Endothelial cell of umbilical vein (primary cell): ENCODE measurements at regions not wholly inside any gene's neighbourhood (a gene's known extent, or its start where the extent isn't known, plus 50 kb on each side); places are given as distances from the start of the nearest gene placed in this dataset.

Experiments
- BruUV-seq: library from RNA; stranded (reverse); fragments of 400-500 nt; replicated peaks from 2 replicates; lab custom pipeline; 2021; lab: Mats Ljungman, UMichigan
- CTCF ChIA-PET: fragments of 300-600, 350-600 bp; sonication (Branson Sonifier 250); formaldehyde crosslinking; loops from one replicate; lab custom pipeline; 2021; ENCODE audit warnings: antibody characterized with exemption, inconsistent platforms; lab: Charles Lee
- POLR2A ChIA-PET: fragments of 300-600, 350-600 bp; sonication (Branson Sonifier 250); formaldehyde crosslinking; loops from one replicate; lab custom pipeline; 2021; ENCODE audit warnings: antibody characterized with exemption, inconsistent platforms; lab: Charles Lee
- DNase-seq: peaks from one replicate; pipeline ENCODE4 v3.0.0-alpha.2; 2011; ENCODE audit warnings: low read depth, low spot score
- FAIRE-seq: peaks from 2 replicates; lab custom pipeline; 2011; peaks lifted over from hg19 to GRCh38; lab: Jason Lieb, UNC
- H2AFZ ChIP-seq: 2 replicates; pipeline ENCODE4 v1.6.0; 2012; ENCODE audit warnings: low read depth, low read length, control low read depth, inconsistent platforms
- H3K27ac ChIP-seq: 2 replicates; pipeline ENCODE4 v1.5.1; 2011; ENCODE audit warnings: low read depth, mild to moderate bottlenecking, control low read depth, low read length, moderate library complexity; ENCODE audit not compliant: insufficient read depth
- H3K27me3 ChIP-seq, 2 experiments: 2 replicates each; pipeline versions ENCODE4 v1.6.0 to v1.6.1; 2011; ENCODE audit warnings: low read length in 2 of 2, mixed read lengths in 1 of 2; ENCODE audit not compliant: control insufficient read depth in 2 of 2, insufficient read depth in 2 of 2
- H3K36me3 ChIP-seq, 2 experiments: 2 replicates in 1 of 2; 3 replicates in 1 of 2; pipeline ENCODE4 v1.5.1; 2011; ENCODE audit warnings: low read length in 2 of 2, mild to moderate bottlenecking in 1 of 2, moderate library complexity in 1 of 2; ENCODE audit not compliant: control insufficient read depth in 2 of 2, insufficient read depth in 2 of 2; ENCODE audit errors: extremely low read depth in 1 of 2
- H3K4me1 ChIP-seq: 3 replicates; pipeline ENCODE4 v1.5.1; 2011; ENCODE audit warnings: mild to moderate bottlenecking, low read length; ENCODE audit not compliant: control insufficient read depth, insufficient read depth; ENCODE audit errors: extremely low read depth
- H3K4me2 ChIP-seq: 2 replicates; pipeline ENCODE4 v1.6.1; 2011; ENCODE audit warnings: low read length, control low read depth, mixed read lengths; ENCODE audit not compliant: insufficient read depth
- H3K4me3 ChIP-seq, 3 experiments: fragments of 200-600 bp in 1 of 3; sonication (generic), shearing (Covaris generic) in 1 of 3; replicated peaks in 1 of 3; 2 replicates each; pipeline ENCODE4 v1.5.1; 2011 to 2016; ENCODE audit warnings: control low read depth in 3 of 3, low read length in 3 of 3, mild to moderate bottlenecking in 2 of 3, inconsistent platforms in 1 of 3, low read depth in 1 of 3, moderate library complexity in 1 of 3; ENCODE audit not compliant: insufficient read depth in 1 of 3
- H3K79me2 ChIP-seq: 2 replicates; pipeline ENCODE4 v1.6.0; 2012; ENCODE audit warnings: low read length, inconsistent platforms; ENCODE audit not compliant: control insufficient read depth, insufficient read depth
- H3K9ac ChIP-seq: replicated peaks from 2 replicates; pipeline ENCODE3; 2011; ENCODE audit warnings: low read length, control low read depth; ENCODE audit not compliant: insufficient read depth; ENCODE audit errors: extremely low read depth
- H3K9me1 ChIP-seq: replicated peaks from 3 replicates; pipeline ENCODE4 v1.6.0; 2011; ENCODE audit warnings: mild to moderate bottlenecking, low read length; ENCODE audit not compliant: control insufficient read depth, insufficient read depth; ENCODE audit errors: extremely low read depth
- H3K9me3 ChIP-seq: replicated peaks from 2 replicates; pipeline ENCODE4 v1.5.1; 2012; ENCODE audit warnings: low read length, inconsistent platforms; ENCODE audit not compliant: control insufficient read depth, insufficient read depth
- H4K20me1 ChIP-seq: replicated peaks from 2 replicates; pipeline ENCODE3; 2011; ENCODE audit warnings: mild to moderate bottlenecking, low read length; ENCODE audit not compliant: control insufficient read depth, insufficient read depth; ENCODE audit errors: extremely low read depth
- CTCF ChIP-seq, 2 donors: IDR thresholded peaks; 1 replicate in 1 of 2; 2 replicates in 1 of 2; pipeline ENCODE4 v1.5.1; 2011; ENCODE audit warnings: low read length in 2 of 2, mild to moderate bottlenecking in 2 of 2, moderate library complexity in 2 of 2, control low read depth in 1 of 2, inconsistent platforms in 1 of 2, low read depth in 1 of 2; ENCODE audit not compliant: insufficient read depth in 1 of 2; ENCODE audit errors: extremely low read depth in 1 of 2
- EZH2 ChIP-seq: IDR thresholded peaks from 2 replicates; pipeline ENCODE4 v1.6.1; 2012; ENCODE audit warnings: borderline replicate concordance, low read depth, mild to moderate bottlenecking, moderate library complexity, low read length, inconsistent platforms; ENCODE audit not compliant: severe bottlenecking
- FOS ChIP-seq: IDR thresholded peaks from 2 replicates; pipeline ENCODE4 v1.6.1; 2011; ENCODE audit warnings: mild to moderate bottlenecking, low read length, moderate library complexity, borderline replicate concordance; ENCODE audit not compliant: insufficient read depth
- GATA2 ChIP-seq: IDR thresholded peaks from 2 replicates; pipeline ENCODE4 v1.7.0; 2011; ENCODE audit warnings: low read depth, mild to moderate bottlenecking, moderate library complexity, mixed read lengths, low read length; ENCODE audit not compliant: insufficient read length, insufficient read depth
- JUN ChIP-seq: IDR thresholded peaks from 2 replicates; pipeline ENCODE4 v1.6.1; 2011; ENCODE audit warnings: borderline replicate concordance, low read depth; ENCODE audit not compliant: insufficient read length, insufficient read depth
- MYC ChIP-seq: IDR thresholded peaks from one replicate; pipeline ENCODE4 v1.6.1; 2011; ENCODE audit warnings: mild to moderate bottlenecking, low read depth, low read length
- POLR2A ChIP-seq: IDR thresholded peaks from 2 replicates; pipeline ENCODE4 v1.6.1; 2012; ENCODE audit warnings: low read depth, mild to moderate bottlenecking, control low read depth, low read length
- POLR2AphosphoS5 ChIP-seq: IDR thresholded peaks from 2 replicates; pipeline ENCODE4 v1.6.1; 2012; ENCODE audit warnings: low read depth, mild to moderate bottlenecking, control low read depth, low read length, moderate library complexity; ENCODE audit not compliant: insufficient read depth
- dilution Hi-C: fragments of 300-500 bp; cut with MboI; formaldehyde crosslinking; loops from one replicate; pipeline ENCODE4 v1.15.0; 2019; ENCODE audit warnings: low sequenced_read_pairs; ENCODE audit not compliant: extremely low pct_ligation_motif_present
- intact Hi-C: fragments of 100-400 bp; cut with micrococcal nuclease; formaldehyde crosslinking; loops from one replicate; pipeline ENCODE4 v1.10.0; 2022
- TF ChIP-seq, protein P1 (sequence below): IDR thresholded peaks from 2 replicates; pipeline ENCODE4 v1.6.1; 2011; ENCODE audit not compliant: insufficient read depth, insufficient read length

GRCh38 chr1:88189525-88189924, 494.5 kb upstream of the PKN2 start:
- no peak overlapping the region for H2AFZ ChIP-seq
- no peaks in the 10 kb centered on the region for H4K20me1 ChIP-seq
- BruUV-seq = no TSS peak
- TF ChIP-seq FOS = no peak
- TF ChIP-seq, protein P1, sequence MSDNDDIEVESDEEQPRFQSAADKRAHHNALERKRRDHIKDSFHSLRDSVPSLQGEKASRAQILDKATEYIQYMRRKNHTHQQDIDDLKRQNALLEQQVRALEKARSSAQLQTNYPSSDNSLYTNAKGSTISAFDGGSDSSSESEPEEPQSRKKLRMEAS = no peak
- TF ChIP-seq MYC = no peak
- no peak for TF ChIP-seq GATA2
- no peak for TF ChIP-seq POLR2AphosphoS5
- TF ChIP-seq POLR2A = no peak
- TF ChIP-seq CTCF (IDR thresholded peaks at IDR 0.05; ENCODE audit: extremely low read depth in 1 of 2, insufficient read depth in 1 of 2, low read depth in 1 of 2, low read length in 2 of 2) = no peak
- TF ChIP-seq JUN = no peak
- TF ChIP-seq EZH2 = no peak
- dilution Hi-C loops = no loop called here
- FAIRE-seq (no peak), DNase-seq (no peak)
- peaks cover 0 to 3% of the 10 kb centered on the region in 2 experiments for H3K27me3 ChIP-seq
- no peaks in the 10 kb centered on the region for H3K79me2 ChIP-seq
- H3K9ac ChIP-seq = no peak overlapping the region
- no peaks in the 10 kb centered on the region for H3K9me1 ChIP-seq
- ChIA-PET CTCF (interaction anchor here (1.2 kb wide), 1 partner anchor 9 kb away, joined by 7 read pairs; no protein-coding TSS in a partner anchor), POLR2A (no interaction called here)
- no peaks in the 10 kb centered on the region for H3K9me3 ChIP-seq
- no peak overlapping the region for H3K27ac ChIP-seq
- no peaks in the 10 kb centered on the region for H3K36me3 ChIP-seq
- intact Hi-C loops = loop anchor here (10.0 kb wide), 2 partner anchors 685 to 895 kb away; no protein-coding TSS in a partner anchor
- H3K4me3 ChIP-seq = no peak overlapping the region
- H3K4me1 ChIP-seq = no peaks in the 10 kb centered on the region
- H3K4me2 ChIP-seq = no peak overlapping the region
